GM19468 (cell line): ENCODE measurements at regions not wholly inside any gene's neighbourhood (a gene's known extent, or its start where the extent isn't known, plus 50 kb on each side); places are given as distances from the start of the nearest gene placed in this dataset.
"Not testable (repeated sequence)": the region's sequence is repeated elsewhere in the genome, so short reads cannot be mapped to it uniquely, and the experiment has no call there.

Experiments used
- ATAC-seq: cut with Tn5 transposase; IDR thresholded peaks from one replicate; pipeline ENCODE4 v1.9.1; 2021; ENCODE audit warnings: mild to moderate bottlenecking, moderate library complexity, moderate number of reproducible peaks; ENCODE audit not compliant: unreplicated experiment; ENCODE audit errors: extremely low read depth

- no peak for ATAC-seq
Observed at GRCh38 chr13:89474432-89474831, 1803.3 kb downstream of the SLITRK5 start.

GRCh38 chr13:89486065-89486464, 1814.9 kb downstream of the SLITRK5 start:
- no peak for ATAC-seq

GRCh38 chr13:89486709-89487108, 1815.5 kb downstream of the SLITRK5 start:
- ATAC-seq: no peak

- no peak for ATAC-seq
Observed at GRCh38 chr13:89490661-89491060, 1819.5 kb downstream of the SLITRK5 start.

GRCh38 chr13:89496478-89496877, 1825.3 kb downstream of the SLITRK5 start:
- no peak for ATAC-seq

GRCh38 chr13:89497658-89498057, 1826.5 kb downstream of the SLITRK5 start:
- no peak for ATAC-seq

- ATAC-seq: no peak
Observed at GRCh38 chr13:89502286-89502685, 1831.1 kb downstream of the SLITRK5 start.

- ATAC-seq: no peak
Observed at GRCh38 chr13:89514534-89515312, 1832.8 kb upstream of the MIR17HG start.

GRCh38 chr13:89515948-89516347, 1831.5 kb upstream of the MIR17HG start:
- no peak for ATAC-seq

- ATAC-seq: no peak
Observed at GRCh38 chr13:89518289-89519077, 1829.0 kb upstream of the MIR17HG start.

- no peak for ATAC-seq
Observed at GRCh38 chr13:89520468-89520867, 1827.0 kb upstream of the MIR17HG start.

- ATAC-seq: not testable (repeated sequence)
Observed at GRCh38 chr13:89521672-89522071, 1825.8 kb upstream of the MIR17HG start.

- ATAC-seq: no peak
Observed at GRCh38 chr13:89541091-89542030, 1806.1 kb upstream of the MIR17HG start.

- no peak for ATAC-seq
Observed at GRCh38 chr13:89550938-89551337, 1796.5 kb upstream of the MIR17HG start.

GRCh38 chr13:89554801-89555200, 1792.7 kb upstream of the MIR17HG start:
- ATAC-seq: no peak

- no peak for ATAC-seq
Observed at GRCh38 chr13:89565476-89566100, 1781.9 kb upstream of the MIR17HG start.

GRCh38 chr13:89567025-89567424, 1780.5 kb upstream of the MIR17HG start:
- no peak for ATAC-seq

GRCh38 chr13:89568276-89568675, 1779.2 kb upstream of the MIR17HG start:
- ATAC-seq: no peak

GRCh38 chr13:89568746-89569145, 1778.7 kb upstream of the MIR17HG start:
- ATAC-seq: no peak

- no peak for ATAC-seq
Observed at GRCh38 chr13:89571676-89572075, 1775.8 kb upstream of the MIR17HG start.
